ENCODE measurements at regions not wholly inside any gene's neighbourhood (a gene's known extent, or its start where the extent isn't known, plus 50 kb on each side); places are given as distances from the start of the nearest gene placed in this dataset.
"Not testable (repeated sequence)": the region's sequence is repeated elsewhere in the genome, so short reads cannot be mapped to it uniquely, and the experiment has no call there.

- no peak for DNase-seq
Measured at GRCh38 chr16:85521552-85522307, 91.4 kb upstream of the GSE1 start.

GRCh38 chr16:85522308-85522841, 90.7 kb upstream of the GSE1 start:
- DNase-seq, result no peak

- no peak for DNase-seq
Measured at GRCh38 chr16:85522842-85523601, 90.1 kb upstream of the GSE1 start.

GRCh38 chr16:85523602-85524364, 89.3 kb upstream of the GSE1 start:
- DNase-seq, result no peak

GRCh38 chr16:85524365-85524629, 88.8 kb upstream of the GSE1 start:
- DNase-seq, result no peak

GRCh38 chr16:85524630-85525419, 88.3 kb upstream of the GSE1 start:
- no peak for DNase-seq

GRCh38 chr16:85525420-85526184, 87.5 kb upstream of the GSE1 start:
- DNase-seq, result no peak

GRCh38 chr16:85526185-85526974, 86.7 kb upstream of the GSE1 start:
- no peak for DNase-seq

GRCh38 chr16:85527042-85527766, 85.9 kb upstream of the GSE1 start:
- DNase-seq, result no peak

GRCh38 chr16:85527767-85528297, 85.3 kb upstream of the GSE1 start:
- no peak for DNase-seq

GRCh38 chr16:85528528-85529387, 84.4 kb upstream of the GSE1 start:
- no peak for DNase-seq

GRCh38 chr16:85529489-85530369, 83.4 kb upstream of the GSE1 start:
- DNase-seq, result no peak

- no peak for DNase-seq
Measured at GRCh38 chr16:85530370-85530739, 82.8 kb upstream of the GSE1 start.

GRCh38 chr16:85531516-85531915, 81.6 kb upstream of the GSE1 start:
- DNase-seq, result no peak

- no peak for DNase-seq
Measured at GRCh38 chr16:85532147-85532546, 81.0 kb upstream of the GSE1 start.

- not testable (repeated sequence) for DNase-seq
Measured at GRCh38 chr16:85533593-85533992, 79.5 kb upstream of the GSE1 start.

GRCh38 chr16:85534536-85535351, 78.4 kb upstream of the GSE1 start:
- DNase-seq, result no peak

Data from activated CD4-positive, alpha-beta T cell treated with anti-CD3 and anti-CD28 coated beads for 4 hours (primary cell).